ENCODE measurements at regions not wholly inside any gene's neighbourhood (a gene's known extent, or its start where the extent isn't known, plus 50 kb on each side); places are given as distances from the start of the nearest gene placed in this dataset.

GRCh38 chr13:53217194-53217593 lies 188.6 kb downstream of the OLFM4 start:
- TF ChIP-seq, protein P1, sequence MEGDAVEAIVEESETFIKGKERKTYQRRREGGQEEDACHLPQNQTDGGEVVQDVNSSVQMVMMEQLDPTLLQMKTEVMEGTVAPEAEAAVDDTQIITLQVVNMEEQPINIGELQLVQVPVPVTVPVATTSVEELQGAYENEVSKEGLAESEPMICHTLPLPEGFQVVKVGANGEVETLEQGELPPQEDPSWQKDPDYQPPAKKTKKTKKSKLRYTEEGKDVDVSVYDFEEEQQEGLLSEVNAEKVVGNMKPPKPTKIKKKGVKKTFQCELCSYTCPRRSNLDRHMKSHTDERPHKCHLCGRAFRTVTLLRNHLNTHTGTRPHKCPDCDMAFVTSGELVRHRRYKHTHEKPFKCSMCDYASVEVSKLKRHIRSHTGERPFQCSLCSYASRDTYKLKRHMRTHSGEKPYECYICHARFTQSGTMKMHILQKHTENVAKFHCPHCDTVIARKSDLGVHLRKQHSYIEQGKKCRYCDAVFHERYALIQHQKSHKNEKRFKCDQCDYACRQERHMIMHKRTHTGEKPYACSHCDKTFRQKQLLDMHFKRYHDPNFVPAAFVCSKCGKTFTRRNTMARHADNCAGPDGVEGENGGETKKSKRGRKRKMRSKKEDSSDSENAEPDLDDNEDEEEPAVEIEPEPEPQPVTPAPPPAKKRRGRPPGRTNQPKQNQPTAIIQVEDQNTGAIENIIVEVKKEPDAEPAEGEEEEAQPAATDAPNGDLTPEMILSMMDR (IDR thresholded peaks at IDR 0.05; ENCODE audit: low read depth, low read length, poor library complexity, severe bottlenecking): no peak
- TF ChIP-seq EZH2phosphoT487 (IDR thresholded peaks at IDR 0.05; ENCODE audit: borderline replicate concordance, low read length): no peak
